H1 (cell line): ENCODE measurements at regions not wholly inside any gene's neighbourhood (a gene's known extent, or its start where the extent isn't known, plus 50 kb on each side); places are given as distances from the start of the nearest gene placed in this dataset.

Experiments
- EZH2 ChIP-seq: fragments of 200-600 bp; sonication (generic); IDR thresholded peaks from 2 replicates; pipeline ENCODE4 v1.7.1; 2012; ENCODE audit warnings: low read depth, mild to moderate bottlenecking, moderate library complexity, low read length, inconsistent platforms; ENCODE audit not compliant: severe bottlenecking
- JUN ChIP-seq: IDR thresholded peaks from 2 replicates; pipeline ENCODE4 v1.6.1; 2011; ENCODE audit warnings: low read depth, mild to moderate bottlenecking, improper control_type of control experiment, low read length
- KDM5A ChIP-seq: fragments of 200-600 bp; IDR thresholded peaks from 2 replicates; pipeline ENCODE4 v1.7.1; 2012; ENCODE audit warnings: mild to moderate bottlenecking, low read length, inconsistent platforms, mixed read lengths
- NANOG ChIP-seq: IDR thresholded peaks from 2 replicates; pipeline ENCODE4 v1.6.1; 2011; ENCODE audit warnings: low read length, low read depth, mild to moderate bottlenecking, inconsistent platforms; ENCODE audit not compliant: insufficient read depth, poor library complexity, severe bottlenecking
- NRF1 ChIP-seq: IDR thresholded peaks from 2 replicates; pipeline ENCODE4 v1.6.1; 2011; ENCODE audit warnings: mild to moderate bottlenecking, low read depth, low read length, improper control_type of control experiment
- SP4 ChIP-seq: IDR thresholded peaks from 2 replicates; pipeline ENCODE4 v1.6.1; 2012; ENCODE audit warnings: low read length, inconsistent platforms
- SRF ChIP-seq: IDR thresholded peaks from 2 replicates; pipeline ENCODE4 v1.6.1; 2011; ENCODE audit warnings: mild to moderate bottlenecking, low read depth, low read length, moderate library complexity
- SUZ12 ChIP-seq: fragments of 200-600 bp; sonication (generic); IDR thresholded peaks from 2 replicates; pipeline ENCODE4 v1.6.1; 2012; ENCODE audit warnings: mild to moderate bottlenecking, inconsistent platforms, low read length, moderate library complexity, mixed read lengths
- TAF1 ChIP-seq: IDR thresholded peaks from 2 replicates; pipeline ENCODE4 v1.6.1; 2011; ENCODE audit warnings: mild to moderate bottlenecking, low read depth, low read length
- YY1 ChIP-seq: IDR thresholded peaks from 2 replicates; pipeline ENCODE4 v1.6.1; 2011; ENCODE audit warnings: low read depth, mild to moderate bottlenecking, low read length
- ZNF274 ChIP-seq: IDR thresholded peaks from 2 replicates; pipeline ENCODE4 v1.7.0; 2012; ENCODE audit warnings: low read length, borderline replicate concordance; ENCODE audit errors: extremely low read depth
- TF ChIP-seq, protein P1 (sequence below): fragments of 300-600 bp; sonication (generic); IDR thresholded peaks from 2 replicates; pipeline ENCODE4 v1.7.1; 2012; ENCODE audit warnings: low read length, moderate library complexity, mild to moderate bottlenecking, inconsistent platforms; ENCODE audit not compliant: insufficient replicate concordance

DNA sequence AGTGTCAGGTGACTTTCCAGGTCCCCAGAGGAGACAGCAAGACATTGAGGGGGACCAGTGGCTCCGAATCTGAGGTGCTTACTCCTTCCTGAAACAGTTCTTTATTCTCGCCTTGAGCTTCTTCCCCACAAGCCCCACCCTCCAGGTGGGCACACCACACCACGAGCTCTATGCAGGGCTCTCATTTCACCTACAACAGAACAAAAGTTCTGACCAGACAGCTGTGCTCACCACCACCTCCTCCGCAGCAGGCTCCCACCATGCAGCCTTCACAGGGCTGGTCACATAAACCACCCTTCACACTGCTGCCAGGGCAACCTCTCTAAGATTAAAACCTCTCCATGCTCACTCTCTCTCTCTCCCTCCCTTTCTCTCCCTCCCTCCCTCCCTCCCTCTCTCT lies 384.5 kb upstream of the ARID1B start (continued):
- TF ChIP-seq, protein P1, sequence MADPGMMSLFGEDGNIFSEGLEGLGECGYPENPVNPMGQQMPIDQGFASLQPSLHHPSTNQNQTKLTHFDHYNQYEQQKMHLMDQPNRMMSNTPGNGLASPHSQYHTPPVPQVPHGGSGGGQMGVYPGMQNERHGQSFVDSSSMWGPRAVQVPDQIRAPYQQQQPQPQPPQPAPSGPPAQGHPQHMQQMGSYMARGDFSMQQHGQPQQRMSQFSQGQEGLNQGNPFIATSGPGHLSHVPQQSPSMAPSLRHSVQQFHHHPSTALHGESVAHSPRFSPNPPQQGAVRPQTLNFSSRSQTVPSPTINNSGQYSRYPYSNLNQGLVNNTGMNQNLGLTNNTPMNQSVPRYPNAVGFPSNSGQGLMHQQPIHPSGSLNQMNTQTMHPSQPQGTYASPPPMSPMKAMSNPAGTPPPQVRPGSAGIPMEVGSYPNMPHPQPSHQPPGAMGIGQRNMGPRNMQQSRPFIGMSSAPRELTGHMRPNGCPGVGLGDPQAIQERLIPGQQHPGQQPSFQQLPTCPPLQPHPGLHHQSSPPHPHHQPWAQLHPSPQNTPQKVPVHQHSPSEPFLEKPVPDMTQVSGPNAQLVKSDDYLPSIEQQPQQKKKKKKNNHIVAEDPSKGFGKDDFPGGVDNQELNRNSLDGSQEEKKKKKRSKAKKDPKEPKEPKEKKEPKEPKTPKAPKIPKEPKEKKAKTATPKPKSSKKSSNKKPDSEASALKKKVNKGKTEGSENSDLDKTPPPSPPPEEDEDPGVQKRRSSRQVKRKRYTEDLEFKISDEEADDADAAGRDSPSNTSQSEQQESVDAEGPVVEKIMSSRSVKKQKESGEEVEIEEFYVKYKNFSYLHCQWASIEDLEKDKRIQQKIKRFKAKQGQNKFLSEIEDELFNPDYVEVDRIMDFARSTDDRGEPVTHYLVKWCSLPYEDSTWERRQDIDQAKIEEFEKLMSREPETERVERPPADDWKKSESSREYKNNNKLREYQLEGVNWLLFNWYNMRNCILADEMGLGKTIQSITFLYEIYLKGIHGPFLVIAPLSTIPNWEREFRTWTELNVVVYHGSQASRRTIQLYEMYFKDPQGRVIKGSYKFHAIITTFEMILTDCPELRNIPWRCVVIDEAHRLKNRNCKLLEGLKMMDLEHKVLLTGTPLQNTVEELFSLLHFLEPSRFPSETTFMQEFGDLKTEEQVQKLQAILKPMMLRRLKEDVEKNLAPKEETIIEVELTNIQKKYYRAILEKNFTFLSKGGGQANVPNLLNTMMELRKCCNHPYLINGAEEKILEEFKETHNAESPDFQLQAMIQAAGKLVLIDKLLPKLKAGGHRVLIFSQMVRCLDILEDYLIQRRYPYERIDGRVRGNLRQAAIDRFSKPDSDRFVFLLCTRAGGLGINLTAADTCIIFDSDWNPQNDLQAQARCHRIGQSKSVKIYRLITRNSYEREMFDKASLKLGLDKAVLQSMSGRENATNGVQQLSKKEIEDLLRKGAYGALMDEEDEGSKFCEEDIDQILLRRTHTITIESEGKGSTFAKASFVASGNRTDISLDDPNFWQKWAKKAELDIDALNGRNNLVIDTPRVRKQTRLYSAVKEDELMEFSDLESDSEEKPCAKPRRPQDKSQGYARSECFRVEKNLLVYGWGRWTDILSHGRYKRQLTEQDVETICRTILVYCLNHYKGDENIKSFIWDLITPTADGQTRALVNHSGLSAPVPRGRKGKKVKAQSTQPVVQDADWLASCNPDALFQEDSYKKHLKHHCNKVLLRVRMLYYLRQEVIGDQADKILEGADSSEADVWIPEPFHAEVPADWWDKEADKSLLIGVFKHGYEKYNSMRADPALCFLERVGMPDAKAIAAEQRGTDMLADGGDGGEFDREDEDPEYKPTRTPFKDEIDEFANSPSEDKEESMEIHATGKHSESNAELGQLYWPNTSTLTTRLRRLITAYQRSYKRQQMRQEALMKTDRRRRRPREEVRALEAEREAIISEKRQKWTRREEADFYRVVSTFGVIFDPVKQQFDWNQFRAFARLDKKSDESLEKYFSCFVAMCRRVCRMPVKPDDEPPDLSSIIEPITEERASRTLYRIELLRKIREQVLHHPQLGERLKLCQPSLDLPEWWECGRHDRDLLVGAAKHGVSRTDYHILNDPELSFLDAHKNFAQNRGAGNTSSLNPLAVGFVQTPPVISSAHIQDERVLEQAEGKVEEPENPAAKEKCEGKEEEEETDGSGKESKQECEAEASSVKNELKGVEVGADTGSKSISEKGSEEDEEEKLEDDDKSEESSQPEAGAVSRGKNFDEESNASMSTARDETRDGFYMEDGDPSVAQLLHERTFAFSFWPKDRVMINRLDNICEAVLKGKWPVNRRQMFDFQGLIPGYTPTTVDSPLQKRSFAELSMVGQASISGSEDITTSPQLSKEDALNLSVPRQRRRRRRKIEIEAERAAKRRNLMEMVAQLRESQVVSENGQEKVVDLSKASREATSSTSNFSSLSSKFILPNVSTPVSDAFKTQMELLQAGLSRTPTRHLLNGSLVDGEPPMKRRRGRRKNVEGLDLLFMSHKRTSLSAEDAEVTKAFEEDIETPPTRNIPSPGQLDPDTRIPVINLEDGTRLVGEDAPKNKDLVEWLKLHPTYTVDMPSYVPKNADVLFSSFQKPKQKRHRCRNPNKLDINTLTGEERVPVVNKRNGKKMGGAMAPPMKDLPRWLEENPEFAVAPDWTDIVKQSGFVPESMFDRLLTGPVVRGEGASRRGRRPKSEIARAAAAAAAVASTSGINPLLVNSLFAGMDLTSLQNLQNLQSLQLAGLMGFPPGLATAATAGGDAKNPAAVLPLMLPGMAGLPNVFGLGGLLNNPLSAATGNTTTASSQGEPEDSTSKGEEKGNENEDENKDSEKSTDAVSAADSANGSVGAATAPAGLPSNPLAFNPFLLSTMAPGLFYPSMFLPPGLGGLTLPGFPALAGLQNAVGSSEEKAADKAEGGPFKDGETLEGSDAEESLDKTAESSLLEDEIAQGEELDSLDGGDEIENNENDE: no peak
- TF ChIP-seq NRF1 (no peak), SP4 (no peak), YY1 (no peak), SRF (no peak), NANOG (no peak), ZNF274 (no peak), KDM5A (no peak), EZH2 (no peak), SUZ12 (no peak), TAF1 (no peak), JUN (no peak)
